SK-N-SH (cell line): ENCODE measurements at regions not wholly inside any gene's neighbourhood (a gene's known extent, or its start where the extent isn't known, plus 50 kb on each side); places are given as distances from the start of the nearest gene placed in this dataset.

Experiments used
- CTCF ChIA-PET: fragments of 300-600, 350-600 bp; formaldehyde crosslinking; extraction: SDS; loops from one replicate; lab custom pipeline; 2021; lab: Yijun Ruan, JAX
- POLR2A ChIA-PET: fragments of 350-600 bp; sonication (Branson Sonifier 250); formaldehyde crosslinking; extraction: SDS; loops from one replicate; lab custom pipeline; 2020; ENCODE audit warnings: antibody characterized with exemption, inconsistent platforms; lab: Yijun Ruan, JAX
- DNase-seq: peaks from one replicate; pipeline ENCODE4 v3.0.0; 2012
- H2AFZ ChIP-seq: fragments of 200-600 bp; sonication (generic); 2 replicates; pipeline ENCODE4 v1.8.1; 2016; ENCODE audit warnings: antibody characterized with exemption, mild to moderate bottlenecking, low read depth
- H3F3A ChIP-seq: fragments of 200-600 bp; sonication (generic); replicated peaks from 2 replicates; pipeline ENCODE3; 2016; ENCODE audit warnings: antibody characterized with exemption, mild to moderate bottlenecking; ENCODE audit not compliant: insufficient read depth
- H3K27ac ChIP-seq, 2 experiments: fragments of 200-500 bp in 1 of 2; fragments of 200-600 bp in 1 of 2; sonication (Bioruptor generic) in 1 of 2; sonication (generic), shearing (Covaris generic) in 1 of 2; 2 replicates each; pipeline versions ENCODE4 v1.5.1 to v1.6.1; 2014 to 2016; ENCODE audit warnings: low read depth in 2 of 2, inconsistent platforms in 1 of 2, low read length in 1 of 2, mild to moderate bottlenecking in 1 of 2, mixed read lengths in 1 of 2
- H3K27me3 ChIP-seq: fragments of 200-600 bp; sonication (generic), shearing (Covaris generic); 2 replicates; pipeline ENCODE4 v1.6.1; 2016; ENCODE audit warnings: mixed run types; ENCODE audit not compliant: insufficient read depth
- H3K36me3 ChIP-seq, 2 experiments: fragments of 200-500 bp in 1 of 2; fragments of 200-600 bp in 1 of 2; sonication (Bioruptor generic) in 1 of 2; sonication (generic) in 1 of 2; replicated peaks in 1 of 2; 2 replicates each; pipeline versions ENCODE3 to v1.5.1; 2014 to 2016; ENCODE audit warnings: low read length in 1 of 2, mild to moderate bottlenecking in 1 of 2; ENCODE audit not compliant: insufficient read depth in 2 of 2, control insufficient read depth in 1 of 2
- H3K4me1 ChIP-seq, 2 experiments: fragments of 200-500 bp in 1 of 2; fragments of 200-600 bp in 1 of 2; sonication (Bioruptor generic) in 1 of 2; sonication (generic), shearing (Covaris generic) in 1 of 2; 2 replicates each; pipeline versions ENCODE4 v1.5.1 to v1.6.1; 2014 to 2016; ENCODE audit warnings: low read depth in 1 of 2, low read length in 1 of 2, mixed run types in 1 of 2; ENCODE audit not compliant: insufficient read depth in 2 of 2, control insufficient read depth in 1 of 2
- H3K4me2 ChIP-seq: fragments of 200-600 bp; sonication (generic), shearing (Covaris generic); 2 replicates; pipeline ENCODE4 v1.6.1; 2017; ENCODE audit warnings: mixed run types
- H3K4me3 ChIP-seq, 2 experiments: fragments of 200-500 bp in 1 of 2; fragments of 200-600 bp in 1 of 2; sonication (Bioruptor generic) in 1 of 2; sonication (generic), shearing (Covaris generic) in 1 of 2; 2 replicates each; pipeline versions ENCODE4 v1.5.1 to v1.8.1; 2014 to 2016; ENCODE audit warnings: low read depth in 2 of 2, inconsistent platforms in 1 of 2, low read length in 1 of 2, mild to moderate bottlenecking in 1 of 2, mixed read lengths in 1 of 2, moderate library complexity in 1 of 2
- H3K79me2 ChIP-seq: fragments of 200-600 bp; sonication (generic); 2 replicates; pipeline ENCODE4 v1.8.1; 2017; ENCODE audit warnings: mild to moderate bottlenecking; ENCODE audit not compliant: insufficient read depth
- H3K9ac ChIP-seq: fragments of 200-600 bp; sonication (generic); 2 replicates; pipeline ENCODE4 v1.6.1; 2017; ENCODE audit warnings: mixed run types
- H3K9me2 ChIP-seq: fragments of 200-600 bp; sonication (generic); 2 replicates; pipeline ENCODE4 v1.6.1; 2017; ENCODE audit warnings: mixed run types
- H3K9me3 ChIP-seq: fragments of 200-600 bp; sonication (generic); 2 replicates; pipeline ENCODE4 v1.6.1; 2017; ENCODE audit warnings: mixed run types, mild to moderate bottlenecking, moderate library complexity
- H4K20me1 ChIP-seq: fragments of 200-600 bp; sonication (generic); 2 replicates; pipeline ENCODE4 v1.6.1; 2017; ENCODE audit warnings: mild to moderate bottlenecking, mixed run types; ENCODE audit not compliant: insufficient read depth
- GATA2 ChIP-seq: sonication (generic); formaldehyde crosslinking; IDR thresholded peaks from 2 replicates; pipeline ENCODE4 v1.5.0; 2020; ENCODE audit warnings: mild to moderate bottlenecking, missing genetic modification reagents
- NRF1 ChIP-seq: IDR thresholded peaks from 2 replicates; pipeline ENCODE4 v1.6.1; 2012; ENCODE audit warnings: low read depth, mild to moderate bottlenecking, low read length
- RAD21 ChIP-seq: IDR thresholded peaks from 2 replicates; pipeline ENCODE4 v1.6.1; 2012; ENCODE audit warnings: mild to moderate bottlenecking, low read length
- RXRA ChIP-seq: IDR thresholded peaks from 2 replicates; pipeline ENCODE4 v1.4.0; 2012; ENCODE audit warnings: low read depth, mild to moderate bottlenecking, borderline replicate concordance
- SMC3 ChIP-seq: IDR thresholded peaks from 2 replicates; pipeline ENCODE4 v1.6.1; 2012; ENCODE audit warnings: low read depth, low read length, improper control_type of control experiment
- YY1 ChIP-seq: IDR thresholded peaks from 2 replicates; pipeline ENCODE4 v1.4.0; 2012; ENCODE audit warnings: low read depth, mild to moderate bottlenecking
- WGBS: methylation state at CpG from one replicate; pipeline ENCODE4 v1.1.6; 2017; ENCODE audit warnings: low lambda C conversion rate; 5-methylcytosine and 5-hydroxymethylcytosine counted together
- TF ChIP-seq, protein P1 (sequence below): IDR thresholded peaks from 2 replicates; pipeline ENCODE4; 2012
- TF ChIP-seq, protein P2 (sequence below): fragments of 150-350 bp; IDR thresholded peaks from 2 replicates; pipeline ENCODE4 v1.6.1; 2016; ENCODE audit warnings: mild to moderate bottlenecking, low read depth, low read length
- TF ChIP-seq, protein P3 (sequence below): IDR thresholded peaks from 2 replicates; pipeline ENCODE4 v1.6.1; 2012; ENCODE audit warnings: mild to moderate bottlenecking, low read depth, low read length, moderate library complexity
- TF ChIP-seq, protein P4 (sequence below): fragments of 200-600 bp; sonication (generic); IDR thresholded peaks from 2 replicates; pipeline ENCODE4 v1.6.1; 2017; ENCODE audit warnings: antibody characterized with exemption, mild to moderate bottlenecking, moderate library complexity

DNA sequence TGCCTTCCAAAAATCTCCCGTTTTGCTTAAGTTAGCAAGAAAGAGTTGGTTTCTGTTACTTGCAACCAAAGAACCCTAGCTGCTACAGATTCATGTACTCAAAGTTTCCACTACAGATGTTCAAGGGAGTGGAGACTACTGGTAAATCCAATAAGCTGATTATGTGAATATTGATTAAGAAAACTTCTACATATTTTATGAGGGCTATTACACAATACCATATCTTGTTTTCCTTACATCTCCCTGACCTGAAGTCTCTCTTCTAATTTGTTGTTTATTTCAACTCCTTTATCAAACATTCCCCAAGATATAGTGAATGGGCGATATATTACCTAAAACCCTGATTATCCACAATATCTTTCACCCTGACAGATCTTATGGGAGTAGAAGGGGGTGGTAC is 164.4 kb upstream of the PLXNC1 start:
- no peaks in the 10 kb centered on the region for H3K4me1 ChIP-seq
- no peaks in the 10 kb centered on the region for H3K9me3 ChIP-seq
- H3K27ac ChIP-seq: no peak overlapping the region
- no peaks in the 10 kb centered on the region for H4K20me1 ChIP-seq
- CTCF ChIA-PET: interaction anchor here (1.6 kb wide), 1 partner anchor 415 kb away, joined by 4 read pairs; no protein-coding TSS in a partner anchor
- TF ChIP-seq YY1: no peak
- TF ChIP-seq, all 33 proteins: peak for 0
- DNase-seq: no peak
- Histone ChIP-seq H3K27me3 (no peaks in the 10 kb centered on the region), H2AFZ (no peak overlapping the region), H3K4me3 (no peak overlapping the region), H3F3A (no peaks in the 10 kb centered on the region), H3K36me3 (no peaks in the 10 kb centered on the region), H3K9ac (no peak overlapping the region), H3K79me2 (no peaks in the 10 kb centered on the region), H3K4me2 (no peak overlapping the region), H3K9me2 (no peaks in the 10 kb centered on the region)
- 93% methylated on average over 2 of the region's 2 CpGs for WGBS
- POLR2A ChIA-PET: no interaction called here

DNA sequence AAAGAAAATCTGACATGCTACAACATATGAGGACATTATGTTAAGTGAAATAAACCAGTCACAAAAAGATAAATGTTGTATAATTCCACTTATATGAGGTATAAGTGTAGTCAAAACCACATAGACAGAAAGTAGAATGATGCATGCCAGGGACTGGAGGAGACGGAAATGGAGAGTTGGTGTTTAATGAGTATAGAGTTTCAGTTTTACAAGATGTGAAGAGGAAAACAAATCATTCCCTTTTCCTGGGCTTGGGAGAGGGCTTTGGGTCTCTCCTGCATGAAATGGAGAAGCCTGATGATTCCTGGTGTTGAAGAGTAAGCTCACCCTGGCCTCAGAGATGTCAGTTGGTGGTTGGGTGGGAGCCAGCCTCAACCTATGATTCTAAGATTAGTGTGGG is 158.4 kb upstream of the PLXNC1 start:
- Histone ChIP-seq H3K4me2 (no peak overlapping the region), H2AFZ (no peak overlapping the region), H3K9ac (no peak overlapping the region), H4K20me1 (no peaks in the 10 kb centered on the region), H3K4me3 (no peak overlapping the region), H3K4me1 (no peaks in the 10 kb centered on the region; a peak in 1 of 4 replicates), H3K36me3 (no peaks in the 10 kb centered on the region), H3K27me3 (no peaks in the 10 kb centered on the region), H3K27ac (no peak overlapping the region), H3K9me2 (no peaks in the 10 kb centered on the region), H3K9me3 (no peaks in the 10 kb centered on the region), H3F3A (no peaks in the 10 kb centered on the region), H3K79me2 (no peaks in the 10 kb centered on the region)
- CTCF ChIA-PET: no interaction called here
- TF ChIP-seq RXRA: no peak
- POLR2A ChIA-PET: no interaction called here
- 92% methylated on average over 1 of the region's 1 CpG for WGBS
- no peak for DNase-seq

DNA sequence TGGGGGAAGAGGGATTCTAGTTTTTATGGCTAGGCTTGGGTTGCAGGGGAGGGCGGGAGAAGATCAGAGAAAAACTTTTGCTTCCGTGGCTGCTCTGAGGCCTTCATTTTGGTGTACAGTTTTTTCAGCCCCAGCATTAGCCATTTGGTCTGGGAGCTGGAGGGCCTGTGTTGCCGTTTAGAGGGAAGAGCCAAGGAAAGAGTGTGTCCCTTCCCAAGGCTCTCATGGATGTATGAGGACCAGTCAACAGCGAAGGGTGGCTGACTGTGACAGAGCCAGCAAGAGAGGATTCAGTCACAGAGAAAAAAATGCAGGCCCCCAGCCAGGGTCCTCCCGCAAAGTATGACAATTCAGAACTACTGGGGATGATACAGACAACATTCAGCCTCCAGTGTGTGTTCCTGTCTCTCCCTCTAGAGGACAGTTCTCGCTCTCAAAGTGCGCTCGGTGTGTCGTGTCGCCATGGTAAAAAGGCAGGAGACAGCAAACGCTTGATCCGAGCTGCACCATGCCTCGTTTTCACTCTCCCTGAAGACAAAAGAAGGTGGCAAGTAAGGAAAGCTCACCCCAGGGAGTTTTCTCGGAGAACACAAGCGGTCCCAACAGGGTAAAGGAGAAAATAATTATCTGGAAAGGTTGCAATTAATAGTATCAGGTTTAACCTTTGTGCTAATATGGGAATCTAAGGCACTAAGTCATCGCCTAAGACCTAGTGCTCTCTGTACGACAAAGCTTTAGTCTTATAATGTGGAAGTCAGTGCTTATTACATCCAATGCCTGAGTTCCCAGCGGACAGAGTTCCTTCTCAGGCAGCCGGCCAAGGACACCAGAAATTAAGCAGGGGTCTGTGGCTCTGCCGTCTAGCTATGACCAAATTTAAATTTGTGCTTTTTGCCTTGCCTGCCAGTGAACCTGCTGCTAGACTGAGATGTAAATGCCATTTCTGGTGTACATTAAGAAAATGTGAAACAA is 157.3 kb upstream of the PLXNC1 start:
- Histone ChIP-seq H3K9me2 (no peaks in the 10 kb centered on the region), H3K27ac (no peak overlapping the region), H3K4me3 (no peak overlapping the region), H3K79me2 (no peaks in the 10 kb centered on the region), H3K9ac (no peak overlapping the region), H4K20me1 (no peaks in the 10 kb centered on the region), H3K4me2 (no peak overlapping the region), H3K9me3 (no peaks in the 10 kb centered on the region), H2AFZ (0 out of 2 replicates have a peak overlapping the region, but pooled peaks have one; percentile 45), H3F3A (no peaks in the 10 kb centered on the region), H3K27me3 (no peaks in the 10 kb centered on the region), H3K4me1 (no peaks in the 10 kb centered on the region; a peak in 1 of 4 replicates), H3K36me3 (no peaks in the 10 kb centered on the region)
- ChIA-PET POLR2A (no interaction called here), CTCF (interaction anchor here (1.4 kb wide), 1 partner anchor 223 kb away, joined by 4 read pairs; no protein-coding TSS in a partner anchor)
- TF ChIP-seq, protein P1, sequence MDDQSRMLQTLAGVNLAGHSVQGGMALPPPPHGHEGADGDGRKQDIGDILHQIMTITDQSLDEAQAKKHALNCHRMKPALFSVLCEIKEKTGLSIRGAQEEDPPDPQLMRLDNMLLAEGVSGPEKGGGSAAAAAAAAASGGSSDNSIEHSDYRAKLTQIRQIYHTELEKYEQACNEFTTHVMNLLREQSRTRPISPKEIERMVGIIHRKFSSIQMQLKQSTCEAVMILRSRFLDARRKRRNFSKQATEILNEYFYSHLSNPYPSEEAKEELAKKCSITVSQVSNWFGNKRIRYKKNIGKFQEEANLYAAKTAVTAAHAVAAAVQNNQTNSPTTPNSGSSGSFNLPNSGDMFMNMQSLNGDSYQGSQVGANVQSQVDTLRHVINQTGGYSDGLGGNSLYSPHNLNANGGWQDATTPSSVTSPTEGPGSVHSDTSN: no peak
- TF ChIP-seq, protein P2, sequence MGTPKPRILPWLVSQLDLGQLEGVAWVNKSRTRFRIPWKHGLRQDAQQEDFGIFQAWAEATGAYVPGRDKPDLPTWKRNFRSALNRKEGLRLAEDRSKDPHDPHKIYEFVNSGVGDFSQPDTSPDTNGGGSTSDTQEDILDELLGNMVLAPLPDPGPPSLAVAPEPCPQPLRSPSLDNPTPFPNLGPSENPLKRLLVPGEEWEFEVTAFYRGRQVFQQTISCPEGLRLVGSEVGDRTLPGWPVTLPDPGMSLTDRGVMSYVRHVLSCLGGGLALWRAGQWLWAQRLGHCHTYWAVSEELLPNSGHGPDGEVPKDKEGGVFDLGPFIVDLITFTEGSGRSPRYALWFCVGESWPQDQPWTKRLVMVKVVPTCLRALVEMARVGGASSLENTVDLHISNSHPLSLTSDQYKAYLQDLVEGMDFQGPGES: no peak
- no peak for TF ChIP-seq NRF1
- TF ChIP-seq GATA2 (CRISPR knock-in tag): no peak
- TF ChIP-seq, protein P3, sequence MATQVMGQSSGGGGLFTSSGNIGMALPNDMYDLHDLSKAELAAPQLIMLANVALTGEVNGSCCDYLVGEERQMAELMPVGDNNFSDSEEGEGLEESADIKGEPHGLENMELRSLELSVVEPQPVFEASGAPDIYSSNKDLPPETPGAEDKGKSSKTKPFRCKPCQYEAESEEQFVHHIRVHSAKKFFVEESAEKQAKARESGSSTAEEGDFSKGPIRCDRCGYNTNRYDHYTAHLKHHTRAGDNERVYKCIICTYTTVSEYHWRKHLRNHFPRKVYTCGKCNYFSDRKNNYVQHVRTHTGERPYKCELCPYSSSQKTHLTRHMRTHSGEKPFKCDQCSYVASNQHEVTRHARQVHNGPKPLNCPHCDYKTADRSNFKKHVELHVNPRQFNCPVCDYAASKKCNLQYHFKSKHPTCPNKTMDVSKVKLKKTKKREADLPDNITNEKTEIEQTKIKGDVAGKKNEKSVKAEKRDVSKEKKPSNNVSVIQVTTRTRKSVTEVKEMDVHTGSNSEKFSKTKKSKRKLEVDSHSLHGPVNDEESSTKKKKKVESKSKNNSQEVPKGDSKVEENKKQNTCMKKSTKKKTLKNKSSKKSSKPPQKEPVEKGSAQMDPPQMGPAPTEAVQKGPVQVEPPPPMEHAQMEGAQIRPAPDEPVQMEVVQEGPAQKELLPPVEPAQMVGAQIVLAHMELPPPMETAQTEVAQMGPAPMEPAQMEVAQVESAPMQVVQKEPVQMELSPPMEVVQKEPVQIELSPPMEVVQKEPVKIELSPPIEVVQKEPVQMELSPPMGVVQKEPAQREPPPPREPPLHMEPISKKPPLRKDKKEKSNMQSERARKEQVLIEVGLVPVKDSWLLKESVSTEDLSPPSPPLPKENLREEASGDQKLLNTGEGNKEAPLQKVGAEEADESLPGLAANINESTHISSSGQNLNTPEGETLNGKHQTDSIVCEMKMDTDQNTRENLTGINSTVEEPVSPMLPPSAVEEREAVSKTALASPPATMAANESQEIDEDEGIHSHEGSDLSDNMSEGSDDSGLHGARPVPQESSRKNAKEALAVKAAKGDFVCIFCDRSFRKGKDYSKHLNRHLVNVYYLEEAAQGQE: no peak
- TF ChIP-seq RAD21: peak; percentile 56
- TF ChIP-seq SMC3: peak; percentile 15; the same call in 1 of the 2 replicates
- TF ChIP-seq, protein P4, sequence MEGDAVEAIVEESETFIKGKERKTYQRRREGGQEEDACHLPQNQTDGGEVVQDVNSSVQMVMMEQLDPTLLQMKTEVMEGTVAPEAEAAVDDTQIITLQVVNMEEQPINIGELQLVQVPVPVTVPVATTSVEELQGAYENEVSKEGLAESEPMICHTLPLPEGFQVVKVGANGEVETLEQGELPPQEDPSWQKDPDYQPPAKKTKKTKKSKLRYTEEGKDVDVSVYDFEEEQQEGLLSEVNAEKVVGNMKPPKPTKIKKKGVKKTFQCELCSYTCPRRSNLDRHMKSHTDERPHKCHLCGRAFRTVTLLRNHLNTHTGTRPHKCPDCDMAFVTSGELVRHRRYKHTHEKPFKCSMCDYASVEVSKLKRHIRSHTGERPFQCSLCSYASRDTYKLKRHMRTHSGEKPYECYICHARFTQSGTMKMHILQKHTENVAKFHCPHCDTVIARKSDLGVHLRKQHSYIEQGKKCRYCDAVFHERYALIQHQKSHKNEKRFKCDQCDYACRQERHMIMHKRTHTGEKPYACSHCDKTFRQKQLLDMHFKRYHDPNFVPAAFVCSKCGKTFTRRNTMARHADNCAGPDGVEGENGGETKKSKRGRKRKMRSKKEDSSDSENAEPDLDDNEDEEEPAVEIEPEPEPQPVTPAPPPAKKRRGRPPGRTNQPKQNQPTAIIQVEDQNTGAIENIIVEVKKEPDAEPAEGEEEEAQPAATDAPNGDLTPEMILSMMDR: peak; percentile 31
- DNase-seq: peak; percentile 14
- whole genome bisulfite sequencing: 68% methylated on average over 20 of the region's 20 CpGs
